HCT116 (cell line): ENCODE measurements at regions not wholly inside any gene's neighbourhood (a gene's known extent, or its start where the extent isn't known, plus 50 kb on each side); places are given as distances from the start of the nearest gene placed in this dataset.

ENCODE experiments used
- ATAC-seq: fragments of 200-7000 bp; cut with Tn5 transposase; 2 replicates; pipeline ENCODE4 v1.9.1; 2020; ENCODE audit warnings: mild to moderate bottlenecking, moderate library complexity
- BruUV-seq: library from RNA; stranded (reverse); fragments of 400-500 nt; replicated peaks from 2 replicates; lab custom pipeline; 2021; lab: Mats Ljungman, UMichigan
- CTCF ChIA-PET: fragments of 300-600 bp; sonication (Branson Sonifier 250); formaldehyde crosslinking; loops from one replicate; lab custom pipeline; 2021; ENCODE audit warnings: antibody characterized with exemption; lab: Charles Lee
- POLR2A ChIA-PET: fragments of 300-600, 350-600 bp; sonication (Branson Sonifier 250); formaldehyde crosslinking; loops from one replicate; lab custom pipeline; 2021; ENCODE audit warnings: antibody characterized with exemption; lab: Charles Lee
- RAD21 ChIA-PET, 2 experiments: fragments of 300-600 bp; sonication (Branson Sonifier 250); formaldehyde crosslinking; loops; one replicate each; lab custom pipeline; 2023; ENCODE audit warnings: low total read pairs in 2 of 2; ENCODE audit not compliant: uncharacterized antibody in 2 of 2, unreplicated experiment in 2 of 2, low non-redundant PET in 1 of 2; lab: Charles Lee
- DNase-seq: peaks from one replicate; pipeline ENCODE4 v3.0.0-alpha.2; 2010; ENCODE audit warnings: low read depth, low spot score
- H2AFZ ChIP-seq: fragments of 200-600 bp; shearing (Covaris generic), sonication (generic); 2 replicates; pipeline ENCODE4 v1.6.1; 2017; ENCODE audit warnings: low read depth, mixed run types, mixed read lengths, antibody characterized with exemption, low read length; ENCODE audit not compliant: poor library complexity, severe bottlenecking
- H3K27ac ChIP-seq: 2 replicates; pipeline ENCODE4 v1.5.1; 2012; ENCODE audit warnings: low read depth, low read length
- H3K27me3 ChIP-seq: fragments of 200-600 bp; sonication (generic); 2 replicates; pipeline ENCODE4 v1.6.1; 2016; ENCODE audit warnings: mixed run types, low read length, mixed read lengths; ENCODE audit not compliant: insufficient read depth
- H3K36me3 ChIP-seq, 2 experiments: fragments of 200-500 bp in 1 of 2; fragments of 200-600 bp in 1 of 2; sonication (Bioruptor generic) in 1 of 2; sonication (generic) in 1 of 2; 2 replicates each; pipeline versions ENCODE4 v1.5.1 to v1.6.1; 2014 to 2016; ENCODE audit warnings: low read length in 2 of 2, inconsistent platforms in 1 of 2, mixed read lengths in 1 of 2, mixed run types in 1 of 2; ENCODE audit not compliant: insufficient read depth in 2 of 2, control insufficient read depth in 1 of 2
- H3K4me1 ChIP-seq, 2 experiments: fragments of 200-600 bp in 1 of 2; sonication (generic) in 1 of 2; 2 replicates each; pipeline versions ENCODE4 v1.5.1 to v1.6.1; 2012 to 2017; ENCODE audit warnings: low read length in 2 of 2, inconsistent platforms in 1 of 2, mild to moderate bottlenecking in 1 of 2, mixed read lengths in 1 of 2, mixed run types in 1 of 2, moderate library complexity in 1 of 2; ENCODE audit not compliant: insufficient read depth in 2 of 2, control insufficient read depth in 1 of 2
- H3K4me2 ChIP-seq: fragments of 200-600 bp; sonication (generic); 2 replicates; pipeline ENCODE4 v1.6.1; 2017; ENCODE audit warnings: mixed run types, low read length, mixed read lengths
- H3K4me3 ChIP-seq, 2 experiments: fragments of 200-600 bp in 1 of 2; sonication (generic) in 1 of 2; replicated peaks in 1 of 2; 2 replicates each; pipeline ENCODE4 v1.5.1; 2011 to 2016; ENCODE audit warnings: low read length in 2 of 2, control low read depth in 1 of 2, low read depth in 1 of 2, mild to moderate bottlenecking in 1 of 2, mixed read lengths in 1 of 2, mixed run types in 1 of 2
- H3K79me2 ChIP-seq: fragments of 200-600 bp; sonication (generic); 2 replicates; pipeline ENCODE4 v1.6.1; 2017; ENCODE audit warnings: mild to moderate bottlenecking, mixed run types, low read length, moderate library complexity, mixed read lengths; ENCODE audit not compliant: insufficient read depth
- H3K9ac ChIP-seq: fragments of 200-600 bp; sonication (generic); 2 replicates; pipeline ENCODE4 v1.6.1; 2016; ENCODE audit warnings: low read length, mixed read lengths
- H3K9me2 ChIP-seq: fragments of 200-600 bp; sonication (generic), shearing (Covaris generic); 2 replicates; pipeline ENCODE4 v1.6.1; 2017; ENCODE audit warnings: mixed run types, mild to moderate bottlenecking, moderate library complexity; ENCODE audit not compliant: insufficient read depth
- H3K9me3 ChIP-seq, 2 experiments: fragments of 200-500 bp in 1 of 2; fragments of 200-600 bp in 1 of 2; sonication (Bioruptor generic) in 1 of 2; sonication (generic) in 1 of 2; 2 replicates each; pipeline ENCODE4 v1.6.1; 2014 to 2017; ENCODE audit warnings: low read length in 2 of 2, mixed read lengths in 2 of 2, inconsistent platforms in 1 of 2, low read depth in 1 of 2, mild to moderate bottlenecking in 1 of 2, mixed run types in 1 of 2, moderate library complexity in 1 of 2; ENCODE audit not compliant: control insufficient read depth in 1 of 2, insufficient read depth in 1 of 2
- H4K20me1 ChIP-seq: fragments of 200-600 bp; sonication (generic), shearing (Covaris generic); 2 replicates; pipeline ENCODE4 v1.6.1; 2017; ENCODE audit warnings: mixed run types, mild to moderate bottlenecking, moderate library complexity; ENCODE audit not compliant: insufficient read depth
- ATF3 ChIP-seq: IDR thresholded peaks from 2 replicates; pipeline ENCODE4 v1.6.1; 2012
- CBX3 ChIP-seq: IDR thresholded peaks from 2 replicates; pipeline ENCODE4 v1.6.1; 2012; ENCODE audit warnings: low read depth
- CEBPB ChIP-seq: IDR thresholded peaks from 2 replicates; pipeline ENCODE4 v1.6.1; 2012; ENCODE audit warnings: low read depth
- CTCF ChIP-seq, 3 experiments: fragments of 200-600 bp in 1 of 3; sonication (generic) in 1 of 3; IDR thresholded peaks in 2 of 3; conservative IDR thresholded peaks in 1 of 3; 2 replicates each; pipeline ENCODE4 v1.5.1; 2012 to 2017; ENCODE audit warnings: low read depth in 2 of 3, low read length in 2 of 3, antibody characterized with exemption in 1 of 3, borderline replicate concordance in 1 of 3, control low read depth in 1 of 3, mild to moderate bottlenecking in 1 of 3, mixed read lengths in 1 of 3, mixed run types in 1 of 3, moderate library complexity in 1 of 3; ENCODE audit not compliant: insufficient read depth in 1 of 3
- EGR1 ChIP-seq: IDR thresholded peaks from 2 replicates; pipeline ENCODE4 v1.6.1; 2012; ENCODE audit warnings: low read depth
- ELF1 ChIP-seq: IDR thresholded peaks from 2 replicates; pipeline ENCODE4 v1.6.1; 2012; ENCODE audit warnings: low read depth, borderline replicate concordance
- FOSL1 ChIP-seq: IDR thresholded peaks from 2 replicates; pipeline ENCODE4 v1.6.1; 2012; ENCODE audit warnings: low read depth
- MAX ChIP-seq: IDR thresholded peaks from 2 replicates; pipeline ENCODE4 v1.6.1; 2012
- ZBTB33 ChIP-seq: IDR thresholded peaks from 2 replicates; pipeline ENCODE4 v1.6.1; 2011; ENCODE audit warnings: mild to moderate bottlenecking, low read length, moderate library complexity; ENCODE audit not compliant: insufficient replicate concordance; ENCODE audit errors: extremely low read depth
- ZFX ChIP-seq: fragments of 450-650 bp; IDR thresholded peaks from 2 replicates; pipeline ENCODE4 v1.6.1; 2017
- ZNF274 ChIP-seq: fragments of 200-500 bp; sonication (Bioruptor generic); IDR thresholded peaks from 2 replicates; pipeline ENCODE4 v1.6.1; 2014; ENCODE audit warnings: mild to moderate bottlenecking, low read depth, low read length, inconsistent platforms
- intact Hi-C: fragments of 100-400 bp; cut with micrococcal nuclease; formaldehyde crosslinking; loops from 2 replicates; pipeline ENCODE4 v1.10.0; 2022

GRCh38 chr15:96598514-96598913, 268.0 kb downstream of the NR2F2 start:
- BruUV-seq: no TSS peak

More at GRCh38 chr15:96598514-96598913, 268.0 kb downstream of the NR2F2 start:
- Histone ChIP-seq H3K36me3 (no peaks in the 10 kb centered on the region), H3K4me1 (no peaks in the 10 kb centered on the region), H2AFZ (no peak overlapping the region), H3K27ac (no peak overlapping the region), H3K4me2 (no peak overlapping the region), H3K9me3 (no peaks in the 10 kb centered on the region), H3K79me2 (no peaks in the 10 kb centered on the region), H3K9ac (no peak overlapping the region), H4K20me1 (no peaks in the 10 kb centered on the region), H3K9me2 (no peaks in the 10 kb centered on the region), H3K27me3 (peaks cover 39% of the 10 kb centered on the region), H3K4me3 (no peak overlapping the region)
- ATAC-seq (no peak), DNase-seq (no peak)
- ChIA-PET POLR2A (no interaction called here), RAD21 (no interaction called here), CTCF (no interaction called here)
- TF ChIP-seq CBX3: no peak
- no peak for TF ChIP-seq ATF3
- no peak for TF ChIP-seq FOSL1
- no peak for TF ChIP-seq CTCF (IDR thresholded peaks at IDR 0.05 in 2 of 3, conservative IDR thresholded peaks at IDR 0.05 in 1 of 3; ENCODE audit: borderline replicate concordance in 1 of 3, insufficient read depth in 1 of 3, low read depth in 2 of 3, low read length in 2 of 3)
- TF ChIP-seq ELF1: no peak
- TF ChIP-seq CEBPB: no peak
- TF ChIP-seq ZBTB33: no peak
- no peak for TF ChIP-seq ZNF274
- TF ChIP-seq MAX: no peak
- no peak for TF ChIP-seq EGR1
- no peak for TF ChIP-seq ZFX
- intact Hi-C loops: loop anchor here (10.0 kb wide), 1 partner anchor 636 kb away; no protein-coding TSS in a partner anchor
